Smooth muscle cell (in vitro differentiated cells): ENCODE measurements at regions not wholly inside any gene's neighbourhood (a gene's known extent, or its start where the extent isn't known, plus 50 kb on each side); places are given as distances from the start of the nearest gene placed in this dataset.

Experiments used
- DNase-seq: peaks from one replicate; lab custom pipeline; 2025; ENCODE audit not compliant: unreplicated experiment; lab: John Stamatoyannopoulos, UW
- H2AFZ ChIP-seq: fragments of 200-600 bp; sonication (generic); 2 replicates; pipeline ENCODE4 v1.6.0; 2016; ENCODE audit warnings: antibody characterized with exemption, low read depth, mild to moderate bottlenecking
- H3F3A ChIP-seq: fragments of 200-600 bp; sonication (generic); 2 replicates; pipeline ENCODE4 v1.6.0; 2017; ENCODE audit warnings: antibody characterized with exemption, low read depth
- H3K27ac ChIP-seq: fragments of 200-600 bp; sonication (generic); 2 replicates; pipeline ENCODE4 v1.5.1; 2016; ENCODE audit warnings: low read depth, mild to moderate bottlenecking
- H3K27me3 ChIP-seq: fragments of 200-600 bp; sonication (generic); 2 replicates; pipeline ENCODE4 v1.6.1; 2016; ENCODE audit warnings: low read depth, mild to moderate bottlenecking
- H3K36me3 ChIP-seq: fragments of 200-600 bp; sonication (generic); 2 replicates; pipeline ENCODE4 v1.5.1; 2016; ENCODE audit warnings: low read depth
- H3K4me1 ChIP-seq: fragments of 200-600 bp; sonication (generic); 2 replicates; pipeline ENCODE4 v1.5.1; 2016; ENCODE audit warnings: low read depth
- H3K4me2 ChIP-seq: fragments of 200-600 bp; sonication (generic); 2 replicates; pipeline ENCODE4 v1.6.0; 2016; ENCODE audit warnings: mild to moderate bottlenecking
- H3K4me3 ChIP-seq: fragments of 200-600 bp; sonication (generic); 2 replicates; pipeline ENCODE4 v1.5.1; 2016; ENCODE audit warnings: mild to moderate bottlenecking
- H3K79me2 ChIP-seq: fragments of 200-600 bp; sonication (generic); 2 replicates; pipeline ENCODE4 v1.6.0; 2016; ENCODE audit warnings: low read depth, mild to moderate bottlenecking
- H3K9ac ChIP-seq: fragments of 200-600 bp; sonication (generic); 2 replicates; pipeline ENCODE4 v1.6.0; 2016; ENCODE audit warnings: low read depth
- H3K9me3 ChIP-seq: fragments of 200-600 bp; sonication (generic); replicated peaks from 2 replicates; pipeline ENCODE4 v1.5.1; 2016; ENCODE audit warnings: low read depth
- H4K20me1 ChIP-seq: fragments of 200-600 bp; sonication (generic); 2 replicates; pipeline ENCODE4 v1.6.0; 2016; ENCODE audit warnings: low read depth
- WGBS: methylation state at CpG from one replicate; pipeline ENCODE4 v1.1.7; 2016; ENCODE audit warnings: low lambda C conversion rate; 5-methylcytosine and 5-hydroxymethylcytosine counted together
- TF ChIP-seq, protein P1 (sequence below): fragments of 200-600 bp; sonication (generic); IDR thresholded peaks from 2 replicates; pipeline ENCODE4 v1.5.1; 2017; ENCODE audit warnings: borderline replicate concordance, mild to moderate bottlenecking, antibody characterized with exemption; ENCODE audit not compliant: insufficient read depth, poor library complexity, severe bottlenecking

DNA sequence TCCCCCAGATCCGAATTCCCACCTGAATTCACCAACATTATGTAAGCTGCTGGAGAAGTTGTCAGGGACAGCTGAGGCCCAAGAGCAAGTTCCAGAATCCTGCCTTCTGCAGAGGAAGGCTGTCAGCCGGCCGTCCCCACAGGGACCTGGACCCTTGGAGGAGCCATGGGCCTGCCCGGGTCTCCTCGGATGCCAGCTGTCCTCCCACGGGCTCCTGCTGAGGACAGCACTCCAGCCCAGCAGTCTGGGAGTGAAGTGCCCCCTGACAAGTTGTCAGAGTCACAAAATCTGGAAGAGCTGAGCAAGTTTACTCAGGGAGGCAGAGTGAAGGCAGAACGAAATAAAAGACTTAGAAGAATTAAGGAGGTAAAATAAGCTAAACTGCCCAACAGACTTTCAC, 192.5 kb upstream of the DAPK1 start:
- WGBS, result 63% methylated on average over 7 of the region's 7 CpGs
- Histone ChIP-seq H3K4me1 (no peaks in the 10 kb centered on the region), H4K20me1 (no peaks in the 10 kb centered on the region), H3K27me3 (no peaks in the 10 kb centered on the region), H3K9ac (no peak overlapping the region), H3K4me3 (no peak overlapping the region), H3K27ac (no peak overlapping the region), H3F3A (no peaks in the 10 kb centered on the region), H3K9me3 (no peaks in the 10 kb centered on the region), H3K4me2 (no peak overlapping the region), H3K36me3 (no peaks in the 10 kb centered on the region), H2AFZ (no peak overlapping the region), H3K79me2 (no peaks in the 10 kb centered on the region)
- DNase-seq, result no peak
- TF ChIP-seq, protein P1, sequence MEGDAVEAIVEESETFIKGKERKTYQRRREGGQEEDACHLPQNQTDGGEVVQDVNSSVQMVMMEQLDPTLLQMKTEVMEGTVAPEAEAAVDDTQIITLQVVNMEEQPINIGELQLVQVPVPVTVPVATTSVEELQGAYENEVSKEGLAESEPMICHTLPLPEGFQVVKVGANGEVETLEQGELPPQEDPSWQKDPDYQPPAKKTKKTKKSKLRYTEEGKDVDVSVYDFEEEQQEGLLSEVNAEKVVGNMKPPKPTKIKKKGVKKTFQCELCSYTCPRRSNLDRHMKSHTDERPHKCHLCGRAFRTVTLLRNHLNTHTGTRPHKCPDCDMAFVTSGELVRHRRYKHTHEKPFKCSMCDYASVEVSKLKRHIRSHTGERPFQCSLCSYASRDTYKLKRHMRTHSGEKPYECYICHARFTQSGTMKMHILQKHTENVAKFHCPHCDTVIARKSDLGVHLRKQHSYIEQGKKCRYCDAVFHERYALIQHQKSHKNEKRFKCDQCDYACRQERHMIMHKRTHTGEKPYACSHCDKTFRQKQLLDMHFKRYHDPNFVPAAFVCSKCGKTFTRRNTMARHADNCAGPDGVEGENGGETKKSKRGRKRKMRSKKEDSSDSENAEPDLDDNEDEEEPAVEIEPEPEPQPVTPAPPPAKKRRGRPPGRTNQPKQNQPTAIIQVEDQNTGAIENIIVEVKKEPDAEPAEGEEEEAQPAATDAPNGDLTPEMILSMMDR, result no peak

- no peaks in the 10 kb centered on the region for H4K20me1 ChIP-seq
- H3K4me3 ChIP-seq, result no peak overlapping the region
- H3K27me3 ChIP-seq, result no peaks in the 10 kb centered on the region
- no peak overlapping the region for H3K9ac ChIP-seq
- TF ChIP-seq, protein P1, result no peak
- H3K4me2 ChIP-seq, result no peak overlapping the region
- no peak overlapping the region for H2AFZ ChIP-seq
- no peaks in the 10 kb centered on the region for H3K36me3 ChIP-seq
- no peaks in the 10 kb centered on the region for H3K9me3 ChIP-seq
- no peak for DNase-seq
- H3K79me2 ChIP-seq, result no peaks in the 10 kb centered on the region
- H3K4me1 ChIP-seq, result no peaks in the 10 kb centered on the region
- WGBS, result 92% methylated on average over 3 of the region's 3 CpGs
- H3F3A ChIP-seq, result no peaks in the 10 kb centered on the region
- H3K27ac ChIP-seq, result no peak overlapping the region
These were observed 191.7 kb upstream of the DAPK1 start for GRCh38 chr9:87306006-87306405.

- Histone ChIP-seq H3K79me2 (no peaks in the 10 kb centered on the region), H3K9ac (no peak overlapping the region), H3K27ac (no peak overlapping the region), H3K36me3 (no peaks in the 10 kb centered on the region), H3K27me3 (no peaks in the 10 kb centered on the region), H3K4me3 (no peak overlapping the region), H3K9me3 (no peaks in the 10 kb centered on the region), H3F3A (peaks cover 8% of the 10 kb centered on the region), H3K4me1 (no peaks in the 10 kb centered on the region), H3K4me2 (no peak overlapping the region), H4K20me1 (no peaks in the 10 kb centered on the region), H2AFZ (no peak overlapping the region)
- 65% methylated on average over 5 of the region's 5 CpGs for WGBS
- DNase-seq, result no peak
- TF ChIP-seq, protein P1, result no peak
These were observed 189.8 kb upstream of the DAPK1 start for GRCh38 chr9:87307848-87308247.

DNA sequence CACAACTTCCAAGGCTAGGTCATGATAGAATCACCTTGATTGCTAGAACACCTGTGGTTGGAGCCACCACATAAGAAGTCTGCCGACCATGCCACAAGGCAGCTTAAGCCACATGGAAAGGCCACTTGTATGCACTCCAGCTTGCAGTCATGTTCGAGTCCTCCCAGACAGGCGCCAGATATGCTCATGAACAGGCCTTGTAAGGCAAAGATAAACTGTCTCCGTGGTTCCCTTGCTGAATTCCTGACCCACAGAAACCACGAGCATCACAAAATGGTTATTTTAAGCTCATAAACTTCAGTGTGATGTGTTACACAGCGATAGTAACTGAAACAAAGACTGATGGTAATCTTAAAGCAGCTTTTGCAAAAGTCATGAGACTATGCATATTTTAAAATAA, 188.4 kb upstream of the DAPK1 start:
- H3K4me3 ChIP-seq, result no peak overlapping the region
- TF ChIP-seq, protein P1, result no peak
- H4K20me1 ChIP-seq, result no peaks in the 10 kb centered on the region
- H3K79me2 ChIP-seq, result no peaks in the 10 kb centered on the region
- no peaks in the 10 kb centered on the region for H3K36me3 ChIP-seq
- H2AFZ ChIP-seq, result no peak overlapping the region
- no peaks in the 10 kb centered on the region for H3K4me1 ChIP-seq
- no peak overlapping the region for H3K9ac ChIP-seq
- no peaks in the 10 kb centered on the region for H3K27me3 ChIP-seq
- 17% methylated on average over 6 of the region's 6 CpGs for WGBS
- DNase-seq, result no peak
- H3K4me2 ChIP-seq, result no peak overlapping the region
- H3K27ac ChIP-seq, result no peak overlapping the region
- no peaks in the 10 kb centered on the region for H3K9me3 ChIP-seq
- H3F3A ChIP-seq, result peaks cover 8% of the 10 kb centered on the region
